ENCODE measurements at regions not wholly inside any gene's neighbourhood (a gene's known extent, or its start where the extent isn't known, plus 50 kb on each side); places are given as distances from the start of the nearest gene placed in this dataset.

DNA sequence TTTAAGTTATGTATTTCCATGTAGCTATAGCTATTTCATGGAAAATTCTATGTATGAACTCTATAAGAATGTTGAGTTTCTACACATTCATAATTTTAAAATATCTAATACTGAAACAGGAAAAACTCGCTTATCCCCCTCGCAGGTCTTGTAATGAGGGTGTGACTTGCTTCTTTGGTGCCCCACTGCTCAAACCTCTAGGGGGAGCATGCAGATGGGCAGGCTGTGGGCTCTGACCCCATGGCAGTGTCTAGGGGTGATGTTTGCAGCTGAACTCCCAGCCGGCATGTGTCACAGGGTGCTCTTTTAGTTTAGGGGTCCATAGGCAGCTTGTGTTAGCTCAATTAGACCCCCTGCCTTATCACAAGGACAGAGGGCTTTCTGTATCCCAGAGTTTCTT, 1825.7 kb upstream of the ADGRL3 start:
- Histone ChIP-seq H3K56ac (replicated peaks; ENCODE audit: insufficient read length, low read depth, low read length) (no peak overlapping the region), H3K27ac (ENCODE audit: low read depth, low read length) (no peak overlapping the region), H2BK15ac (ENCODE audit: low read length) (no peak overlapping the region), H3K79me2 (ENCODE audit: control insufficient read depth in 1 of 2, insufficient read depth in 2 of 2, low read length in 2 of 2) (no peaks in the 10 kb centered on the region), H3K18ac (ENCODE audit: extremely low read depth, low read length) (no peak overlapping the region), H3K27me3 (replicated peaks in 1 of 4; ENCODE audit: control insufficient read depth in 3 of 4, extremely low read depth in 1 of 4, insufficient read depth in 3 of 4, low read length in 3 of 4) (no peaks in the 10 kb centered on the region), H3K4me1 (replicated peaks in 1 of 4; ENCODE audit: control insufficient read depth in 3 of 4, insufficient read depth in 4 of 4, low read length in 3 of 4) (no peaks in the 10 kb centered on the region), H3K9ac (replicated peaks in 1 of 4; ENCODE audit: extremely low read depth in 1 of 4, low read depth in 3 of 4, low read length in 3 of 4) (no peak overlapping the region), H2BK5ac (ENCODE audit: low read depth, low read length) (no peak overlapping the region), H2AK5ac (ENCODE audit: low read depth, low read length) (no peak overlapping the region), H3K79me1 (ENCODE audit: low read depth, low read length) (no peaks in the 10 kb centered on the region), H2BK12ac (ENCODE audit: low read depth, low read length) (no peak overlapping the region), H3K4me3 (ENCODE audit: extremely low read depth in 1 of 4, insufficient read depth in 2 of 4, low read depth in 3 of 4, low read length in 4 of 4) (no peak overlapping the region), H2BK120ac (replicated peaks; ENCODE audit: low read depth, low read length) (no peak overlapping the region), H4K5ac (ENCODE audit: insufficient read length, low read depth, low read length) (no peak overlapping the region), H4K8ac (ENCODE audit: extremely low read depth, insufficient read depth, low read length) (no peak overlapping the region), H3K23ac (ENCODE audit: insufficient read length) (no peak overlapping the region), H2AFZ (ENCODE audit: low read length) (no peak overlapping the region; the same call in 1 of the 2 replicates), H4K20me1 (replicated peaks in 1 of 2; ENCODE audit: control insufficient read depth in 1 of 2, insufficient read depth in 2 of 2, low read length in 2 of 2) (no peaks in the 10 kb centered on the region), H2BK20ac (ENCODE audit: low read length) (no peak overlapping the region), H3K4ac (replicated peaks; ENCODE audit: insufficient read length, low read depth, low read length) (no peak overlapping the region), H3K4me2 (ENCODE audit: insufficient read depth in 1 of 2, low read depth in 2 of 2, low read length in 2 of 2) (no peak overlapping the region), H3K14ac (ENCODE audit: insufficient read length) (no peak overlapping the region), H3K36me3 (ENCODE audit: control insufficient read depth in 2 of 4, insufficient read depth in 4 of 4, low read length in 3 of 4) (no peaks in the 10 kb centered on the region), H3K23me2 (ENCODE audit: low read depth, low read length) (no peaks in the 10 kb centered on the region), H4K91ac (replicated peaks; ENCODE audit: insufficient read length, low read length) (no peak overlapping the region), H3K9me3 (ENCODE audit: insufficient read depth in 2 of 2, low read depth in 1 of 2, low read length in 1 of 2) (peaks cover 0 to 11% of the 10 kb centered on the region in 2 experiments; a peak in 3 of 4 replicates)
- ChIA-PET POLR2A (ENCODE audit: partially characterized antibody) (no interaction called here), CTCF (ENCODE audit: partially characterized antibody) (interaction anchor here (0.6 to 1.5 kb wide), 5 partner anchors 11 to 584 kb away, joined by 3 to 5 read pairs (median 4); no protein-coding TSS in a partner anchor)
- DNase-seq (ENCODE audit: low read depth in 1 of 2, low spot score in 2 of 2) = no peak
- TF ChIP-seq CHD2 (IDR thresholded peaks at IDR 0.05; ENCODE audit: low read length) (no peak), RAD21 (IDR thresholded peaks at IDR 0.05 in 1 of 2, conservative IDR thresholded peaks at IDR 0.05 in 1 of 2; ENCODE audit: low read depth in 2 of 2, low read length in 2 of 2) (peak; percentile 43 to 54)
- TF ChIP-seq, protein P1, sequence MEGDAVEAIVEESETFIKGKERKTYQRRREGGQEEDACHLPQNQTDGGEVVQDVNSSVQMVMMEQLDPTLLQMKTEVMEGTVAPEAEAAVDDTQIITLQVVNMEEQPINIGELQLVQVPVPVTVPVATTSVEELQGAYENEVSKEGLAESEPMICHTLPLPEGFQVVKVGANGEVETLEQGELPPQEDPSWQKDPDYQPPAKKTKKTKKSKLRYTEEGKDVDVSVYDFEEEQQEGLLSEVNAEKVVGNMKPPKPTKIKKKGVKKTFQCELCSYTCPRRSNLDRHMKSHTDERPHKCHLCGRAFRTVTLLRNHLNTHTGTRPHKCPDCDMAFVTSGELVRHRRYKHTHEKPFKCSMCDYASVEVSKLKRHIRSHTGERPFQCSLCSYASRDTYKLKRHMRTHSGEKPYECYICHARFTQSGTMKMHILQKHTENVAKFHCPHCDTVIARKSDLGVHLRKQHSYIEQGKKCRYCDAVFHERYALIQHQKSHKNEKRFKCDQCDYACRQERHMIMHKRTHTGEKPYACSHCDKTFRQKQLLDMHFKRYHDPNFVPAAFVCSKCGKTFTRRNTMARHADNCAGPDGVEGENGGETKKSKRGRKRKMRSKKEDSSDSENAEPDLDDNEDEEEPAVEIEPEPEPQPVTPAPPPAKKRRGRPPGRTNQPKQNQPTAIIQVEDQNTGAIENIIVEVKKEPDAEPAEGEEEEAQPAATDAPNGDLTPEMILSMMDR (IDR thresholded peaks at IDR 0.05; ENCODE audit: control extremely low read depth in 1 of 3, insufficient read depth in 1 of 3, low read depth in 1 of 3, low read length in 3 of 3) = peak; percentile 17 to 61 (median 44); a peak in 3 of 4 replicates
- WGBS, 2 experiments (ENCODE audit: extremely low coverage in 1 of 2, insufficient coverage in 1 of 2, insufficient read length in 1 of 2, insufficient replicate concordance in 2 of 2, low coverage in 1 of 2, low lambda C conversion rate in 2 of 2, missing lambda C conversion rate in 1 of 2) = 94% methylated on average over 3 of the region's 3 CpGs; no CpG with 5 or more reads in 1 of the 2 experiments
- FAIRE-seq = no peak
